NB4 (cell line): ENCODE measurements at regions not wholly inside any gene's neighbourhood (a gene's known extent, or its start where the extent isn't known, plus 50 kb on each side); places are given as distances from the start of the nearest gene placed in this dataset.

Source experiments
- CTCF ChIP-seq: IDR thresholded peaks from one replicate; pipeline ENCODE4 v1.5.1; 2012; ENCODE audit warnings: low read depth, low read length
- MAX ChIP-seq: IDR thresholded peaks from 2 replicates; pipeline ENCODE4 v1.6.1; 2011; ENCODE audit warnings: low read depth, low read length
- MYC ChIP-seq: IDR thresholded peaks from 2 replicates; pipeline ENCODE4 v1.6.1; 2011; ENCODE audit warnings: low read depth, low read length
- POLR2A ChIP-seq: IDR thresholded peaks from 2 replicates; pipeline ENCODE4 v1.6.1; 2011; ENCODE audit warnings: mild to moderate bottlenecking; ENCODE audit not compliant: insufficient read length; ENCODE audit errors: extremely low read depth

GRCh38 chr6:134689177-134689576, 260.7 kb downstream of the ALDH8A1 start:
- TF ChIP-seq MAX: no peak
- TF ChIP-seq CTCF: no peak
- no peak for TF ChIP-seq POLR2A
- no peak for TF ChIP-seq MYC
